Stimulated activated naive CD8-positive, alpha-beta T cell treated with anti-CD3 and anti-CD28 coated beads, Interleukin-15, amount 100 ng/mL, for 72 hours (primary cell): ENCODE measurements at regions not wholly inside any gene's neighbourhood (a gene's known extent, or its start where the extent isn't known, plus 50 kb on each side); places are given as distances from the start of the nearest gene placed in this dataset.
"Not testable (repeated sequence)": the region's sequence is repeated elsewhere in the genome, so short reads cannot be mapped to it uniquely, and the experiment has no call there.

Experiments used
- ATAC-seq: fragments of 150-1000 bp; cut with Tn5 transposase; 2 replicates; pipeline ENCODE4 v1.10.0; 2021; ENCODE audit warnings: mild to moderate bottlenecking, moderate library complexity
- DNase-seq, 2 donors: peaks; one replicate each; pipeline ENCODE4 v3.0.0; 2021 to 2022
- H3K27ac Mint-ChIP-seq, 2 donors: one replicate each; pipeline ENCODE4 v1.8.0; 2022; ENCODE audit warnings: mild to moderate bottlenecking in 2 of 2, mixed read lengths in 2 of 2, moderate library complexity in 2 of 2
- H3K27me3 Mint-ChIP-seq: one replicate; pipeline ENCODE4 v1.8.0; 2022; ENCODE audit warnings: mixed read lengths
- H3K4me1 Mint-ChIP-seq: one replicate; pipeline ENCODE4 v1.8.0; 2022; ENCODE audit warnings: mild to moderate bottlenecking, mixed read lengths
- H3K4me3 Mint-ChIP-seq, 2 donors: one replicate each; pipeline ENCODE4 v1.8.0; 2022; ENCODE audit warnings: mild to moderate bottlenecking in 2 of 2, mixed read lengths in 2 of 2, moderate library complexity in 1 of 2
- H3K9me3 Mint-ChIP-seq, 2 donors: one replicate each; pipeline ENCODE4 v1.8.0; 2022; ENCODE audit warnings: mixed read lengths in 2 of 2

DNA sequence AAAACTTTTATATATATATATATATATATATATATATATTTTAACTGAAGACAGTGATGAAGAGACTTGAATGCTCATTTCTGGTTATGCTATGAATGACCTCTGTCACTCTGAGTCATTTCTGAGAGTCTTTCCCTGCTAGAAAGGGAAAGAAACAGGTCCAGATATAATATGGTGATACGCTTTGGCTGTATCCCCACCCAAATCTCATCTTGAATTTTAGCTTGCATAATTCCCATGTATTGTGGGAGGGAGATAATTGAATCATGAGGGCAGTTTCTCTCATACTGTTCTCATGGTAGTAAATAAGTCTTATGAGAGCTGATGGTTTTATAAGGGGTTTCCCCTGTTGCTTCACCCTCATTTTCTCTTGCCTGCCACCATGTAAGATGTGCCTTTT lies 254.1 kb upstream of the IGFBP7 start:
- ATAC-seq, result no peak
- Mint-ChIP-seq H3K9me3 (peaks cover 2 to 6% of the 10 kb centered on the region in 2 donors), H3K4me1 (no peaks in the 10 kb centered on the region), H3K27me3 (no peaks in the 10 kb centered on the region), H3K27ac (no peak overlapping the region), H3K4me3 (no peak overlapping the region)
- DNase-seq, result no peak

DNA sequence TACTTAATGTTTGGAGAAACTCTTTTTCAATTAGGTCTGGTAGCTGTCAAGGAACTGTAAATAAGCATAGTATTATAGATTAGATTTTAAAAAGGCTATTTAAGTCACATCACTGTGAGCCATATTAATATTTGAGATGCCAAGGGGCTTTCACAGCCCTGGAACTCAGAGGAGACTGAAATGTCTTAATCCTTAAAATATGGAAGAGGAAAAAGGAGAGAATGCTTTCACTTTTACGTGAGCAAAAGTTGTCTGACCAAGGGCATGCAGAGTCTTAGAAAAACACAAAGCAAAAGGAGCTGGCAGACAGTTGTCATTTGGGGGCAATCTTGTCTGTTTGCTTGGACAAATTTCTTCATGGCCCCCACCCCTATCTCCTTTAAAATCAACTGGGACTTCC lies 253.2 kb upstream of the IGFBP7 start:
- Mint-ChIP-seq H3K4me1 (no peaks in the 10 kb centered on the region), H3K9me3 (peaks cover 6 to 8% of the 10 kb centered on the region in 2 donors), H3K4me3 (no peak overlapping the region), H3K27ac (no peak overlapping the region), H3K27me3 (no peaks in the 10 kb centered on the region)
- ATAC-seq, result no peak
- no peak for DNase-seq

DNA sequence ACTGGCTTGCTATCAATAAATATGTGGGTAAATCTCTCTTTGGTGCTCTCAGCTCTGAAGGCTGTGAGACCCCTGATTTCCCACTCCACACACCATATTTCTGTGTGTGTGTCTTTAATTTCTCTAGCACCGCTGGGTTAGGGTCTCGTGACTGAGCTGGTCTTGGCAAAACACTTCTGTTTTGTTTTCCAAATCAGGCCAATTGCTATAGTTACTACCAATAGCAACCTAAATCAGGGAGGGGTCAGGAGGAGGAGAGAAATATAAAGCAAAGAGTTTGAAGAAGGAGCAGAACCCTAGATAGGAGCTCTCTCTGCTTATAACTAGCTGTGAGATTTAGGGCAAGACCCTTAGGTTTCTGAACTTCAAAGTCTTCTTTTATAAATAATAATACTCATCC lies 250.5 kb upstream of the IGFBP7 start:
- Mint-ChIP-seq H3K27ac (no peak overlapping the region), H3K9me3 (peaks cover 0 to 8% of the 10 kb centered on the region in 2 donors), H3K27me3 (no peaks in the 10 kb centered on the region), H3K4me1 (no peaks in the 10 kb centered on the region), H3K4me3 (no peak overlapping the region)
- DNase-seq (no peak), ATAC-seq (no peak)

DNA sequence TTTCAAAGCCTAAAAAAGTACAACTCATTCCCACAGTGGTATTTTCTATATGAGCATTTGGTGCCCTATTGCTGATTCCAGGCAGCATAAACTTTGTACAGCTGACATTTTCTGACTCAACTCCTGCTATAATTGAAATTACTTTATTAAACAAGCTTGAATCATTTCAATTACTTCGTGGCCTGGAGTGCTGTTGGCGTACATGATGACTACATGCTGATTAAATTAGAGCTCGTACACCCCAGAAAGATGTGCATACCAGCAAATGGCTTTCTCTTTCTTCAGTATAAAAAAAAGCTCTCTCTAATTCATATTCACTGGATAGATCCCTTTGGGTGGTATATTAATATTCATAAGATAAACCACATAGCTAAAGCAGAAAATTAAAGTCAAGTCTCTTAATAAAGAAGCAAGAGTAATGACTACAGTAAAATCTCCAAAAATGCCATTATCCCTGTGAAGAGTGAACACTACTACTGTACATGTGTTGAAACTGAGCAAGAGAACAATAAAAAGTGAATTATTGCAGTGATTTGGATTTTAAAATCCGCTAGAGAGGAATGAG lies 245.0 kb upstream of the IGFBP7 start:
- Mint-ChIP-seq H3K9me3 (peaks cover 0 to 8% of the 10 kb centered on the region in 2 donors), H3K4me1 (no peaks in the 10 kb centered on the region), H3K4me3 (no peak overlapping the region), H3K27me3 (peaks cover 9% of the 10 kb centered on the region), H3K27ac (no peak overlapping the region)
- no peak for ATAC-seq
- DNase-seq, result no peak

DNA sequence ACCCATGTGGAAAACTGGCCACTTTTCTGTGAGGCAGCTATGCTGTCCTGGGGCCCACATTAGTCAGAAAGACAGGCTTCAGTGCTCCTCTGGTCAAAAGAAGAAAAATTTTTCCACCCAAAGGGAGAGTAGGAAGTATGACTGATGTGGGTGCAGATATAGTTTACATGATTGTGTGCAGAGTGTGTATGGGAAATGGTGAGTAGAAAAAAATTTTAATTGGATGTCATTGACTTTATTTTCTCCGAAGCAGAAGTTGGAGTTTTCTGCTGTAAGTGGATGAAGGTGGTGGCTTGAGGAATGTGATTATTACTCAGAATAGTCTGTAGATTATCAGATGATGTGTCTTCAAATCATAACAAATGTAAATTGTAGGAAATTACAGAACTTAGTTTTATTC lies 241.5 kb upstream of the IGFBP7 start:
- ATAC-seq, result no peak
- peaks cover 7% of the 10 kb centered on the region in 2 donors for H3K9me3 Mint-ChIP-seq
- H3K4me1 Mint-ChIP-seq, result no peaks in the 10 kb centered on the region
- DNase-seq, result no peak
- H3K27ac Mint-ChIP-seq, result no peak overlapping the region
- no peak overlapping the region for H3K4me3 Mint-ChIP-seq
- peaks cover 9% of the 10 kb centered on the region for H3K27me3 Mint-ChIP-seq

DNA sequence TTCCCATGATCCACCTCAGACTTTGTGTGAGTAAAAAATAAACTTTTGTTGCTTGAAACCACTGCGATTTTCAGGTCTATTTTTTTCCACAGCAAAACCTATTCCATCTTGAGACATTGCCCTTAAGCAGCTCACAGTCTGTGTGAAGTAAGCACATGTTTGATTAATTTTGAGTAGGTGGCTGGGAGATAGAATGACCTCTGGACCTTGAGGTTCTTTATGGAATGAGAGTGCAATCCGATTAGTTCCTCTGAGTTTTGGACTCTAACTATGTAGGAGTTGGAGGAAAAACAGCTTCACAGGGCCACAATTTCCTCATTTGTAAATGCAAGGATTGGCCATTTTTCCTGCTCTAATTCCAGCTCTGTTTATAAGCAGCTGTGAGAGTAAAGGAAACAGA lies 234.1 kb upstream of the IGFBP7 start:
- no peaks in the 10 kb centered on the region for H3K27me3 Mint-ChIP-seq
- H3K9me3 Mint-ChIP-seq, result peaks cover 7% of the 10 kb centered on the region in 2 donors
- ATAC-seq (no peak), DNase-seq (no peak)
- no peaks in the 10 kb centered on the region for H3K4me1 Mint-ChIP-seq
- no peak overlapping the region for H3K4me3 Mint-ChIP-seq
- H3K27ac Mint-ChIP-seq, result no peak overlapping the region

DNA sequence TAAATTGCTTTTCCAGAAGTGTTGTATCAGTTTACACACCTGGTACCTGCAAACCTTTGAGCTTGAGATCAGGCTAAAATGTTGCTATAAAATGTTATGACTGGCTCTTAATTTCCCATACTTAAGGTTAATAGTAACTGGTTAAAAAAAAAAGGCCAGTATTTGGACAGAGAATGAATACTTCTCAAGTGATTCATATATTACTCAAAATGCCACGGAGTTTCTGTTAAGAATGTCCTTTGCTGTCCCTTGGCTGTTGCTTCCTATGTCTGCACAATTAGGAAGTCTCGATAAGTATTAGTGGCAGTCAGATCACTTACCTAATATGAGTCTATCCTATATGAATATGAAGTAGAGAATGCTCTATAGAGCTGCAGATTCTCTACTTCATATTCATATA lies 232.2 kb upstream of the IGFBP7 start:
- Mint-ChIP-seq H3K9me3 (no peaks in the 10 kb centered on the region), H3K4me3 (no peak overlapping the region), H3K4me1 (no peaks in the 10 kb centered on the region), H3K27ac (no peak overlapping the region), H3K27me3 (no peaks in the 10 kb centered on the region)
- no peak for DNase-seq
- ATAC-seq, result no peak

DNA sequence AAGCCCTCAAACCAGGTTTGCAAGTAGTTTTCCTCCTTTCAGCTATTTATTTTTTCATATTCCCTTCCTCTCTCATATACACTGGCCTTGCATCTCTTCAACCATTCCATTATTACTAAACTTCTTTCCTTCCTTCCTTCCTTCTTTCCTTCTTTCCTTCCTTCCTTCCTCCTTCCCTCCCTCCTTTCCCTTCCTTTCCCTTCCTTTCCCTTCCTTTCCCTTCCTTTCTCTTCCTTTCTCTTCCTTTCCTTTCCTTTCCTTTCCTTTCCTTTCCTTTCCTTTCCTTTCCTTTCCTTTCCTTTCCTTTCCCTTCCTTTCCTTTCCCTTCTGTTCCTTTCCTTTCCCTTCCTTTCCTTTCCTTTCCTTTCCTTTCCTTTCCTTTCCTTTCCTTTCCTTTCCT lies 228.7 kb upstream of the IGFBP7 start:
- not testable (repeated sequence) for H3K27me3 Mint-ChIP-seq, H3K4me3 Mint-ChIP-seq, H3K27ac Mint-ChIP-seq, ATAC-seq, H3K9me3 Mint-ChIP-seq, H3K4me1 Mint-ChIP-seq, DNase-seq

DNA sequence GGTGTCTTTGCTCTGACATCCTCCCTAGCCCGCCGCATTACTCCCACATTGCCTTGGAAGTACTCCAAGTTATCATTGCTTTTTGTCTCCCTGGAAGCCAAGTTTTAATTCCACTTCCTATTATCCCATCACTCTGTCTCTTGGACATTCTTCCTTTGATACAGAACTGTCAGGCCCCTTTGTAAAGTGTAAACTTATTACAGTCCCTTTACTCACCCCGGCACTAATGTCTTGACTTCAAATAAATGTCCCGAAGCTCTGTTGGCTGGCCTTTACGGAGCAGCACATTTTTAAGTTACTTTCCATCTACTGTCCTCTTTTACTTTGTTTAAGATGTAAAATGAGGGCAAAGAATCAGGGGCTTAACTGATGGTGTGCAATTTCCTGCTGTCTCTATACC lies 223.5 kb upstream of the IGFBP7 start:
- Mint-ChIP-seq H3K9me3 (no peaks in the 10 kb centered on the region), H3K27me3 (no peaks in the 10 kb centered on the region), H3K4me3 (no peak overlapping the region), H3K27ac (no peak overlapping the region), H3K4me1 (no peaks in the 10 kb centered on the region)
- DNase-seq (no peak), ATAC-seq (no peak)

DNA sequence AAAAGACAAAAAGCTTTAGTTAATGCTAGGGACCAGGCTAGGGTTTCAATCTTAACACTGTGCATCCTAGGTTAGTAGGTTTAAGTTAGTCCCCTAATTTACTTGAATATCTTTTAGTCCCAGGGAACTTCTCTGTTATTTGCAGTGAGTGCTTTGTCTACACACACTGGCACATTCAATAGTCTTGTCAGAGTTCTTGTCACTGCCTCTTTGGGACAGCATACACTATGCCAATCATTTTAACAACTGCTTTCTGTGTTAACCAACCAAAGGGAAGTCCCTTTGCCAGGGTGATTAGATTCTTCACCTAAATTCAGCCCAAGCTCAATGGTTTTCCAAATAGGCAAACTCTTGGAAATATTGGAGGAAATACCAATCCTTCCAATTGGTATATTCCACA lies 221.8 kb upstream of the IGFBP7 start:
- ATAC-seq (no peak), DNase-seq (no peak)
- H3K9me3 Mint-ChIP-seq, result no peaks in the 10 kb centered on the region
- no peak overlapping the region for H3K27ac Mint-ChIP-seq
- H3K4me3 Mint-ChIP-seq, result no peak overlapping the region
- no peaks in the 10 kb centered on the region for H3K4me1 Mint-ChIP-seq
- no peaks in the 10 kb centered on the region for H3K27me3 Mint-ChIP-seq

DNA sequence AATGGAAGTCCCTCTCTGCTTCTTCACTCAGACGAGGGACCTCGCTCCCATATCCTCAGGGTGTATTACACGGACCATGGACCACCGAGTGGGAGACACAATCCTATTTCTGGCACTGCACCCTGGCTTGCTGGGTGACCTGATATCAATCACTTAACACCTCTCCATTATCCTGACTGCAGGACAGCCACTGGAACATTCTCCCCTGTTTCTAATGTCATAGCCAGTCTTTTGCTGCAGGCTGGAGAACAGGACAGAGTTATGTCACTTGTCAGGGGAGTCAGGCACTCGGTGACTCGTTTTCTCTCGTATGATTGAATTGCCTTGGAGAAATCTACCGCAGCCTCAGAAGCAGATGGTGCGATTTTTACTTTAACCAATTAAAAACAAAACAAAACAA lies 219.1 kb upstream of the IGFBP7 start:
- no peak overlapping the region for H3K27ac Mint-ChIP-seq
- no peaks in the 10 kb centered on the region for H3K4me1 Mint-ChIP-seq
- no peaks in the 10 kb centered on the region for H3K27me3 Mint-ChIP-seq
- ATAC-seq (no peak), DNase-seq (no peak)
- no peaks in the 10 kb centered on the region for H3K9me3 Mint-ChIP-seq
- H3K4me3 Mint-ChIP-seq, result no peak overlapping the region

DNA sequence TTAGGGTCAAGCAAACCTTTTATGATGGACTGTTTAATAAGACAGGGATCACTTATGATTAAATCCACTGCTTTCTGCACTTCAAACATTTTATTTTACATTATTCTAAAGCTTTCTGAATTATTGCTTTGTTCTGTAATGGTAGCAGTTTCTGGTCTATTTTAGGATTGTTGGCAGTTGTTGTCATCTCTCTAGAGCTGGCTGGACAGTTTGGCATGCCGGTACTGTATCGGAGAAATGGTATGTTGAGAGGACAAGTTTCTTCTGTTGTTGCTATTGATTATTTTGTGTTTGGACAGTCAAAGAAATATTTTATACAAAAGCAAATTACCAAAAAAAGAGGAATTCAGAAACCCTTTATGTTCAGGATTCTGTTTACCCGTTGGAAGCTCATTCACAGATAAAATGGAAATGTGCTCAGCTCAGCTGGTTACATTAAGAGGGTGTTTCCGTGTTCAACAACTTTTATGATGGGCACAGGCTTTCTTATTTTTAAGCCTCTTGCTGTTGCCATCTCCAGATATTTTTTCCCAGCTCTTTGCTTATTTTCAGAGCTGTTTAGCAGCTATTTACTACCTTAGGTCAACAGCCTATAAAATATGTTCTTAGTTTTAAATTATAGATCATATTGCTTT lies 214.6 kb upstream of the IGFBP7 start:
- Mint-ChIP-seq H3K4me3 (no peak overlapping the region), H3K27ac (no peak overlapping the region), H3K9me3 (peaks cover 0 to 9% of the 10 kb centered on the region in 2 donors), H3K27me3 (peaks cover 7% of the 10 kb centered on the region), H3K4me1 (no peaks in the 10 kb centered on the region)
- ATAC-seq (no peak), DNase-seq (no peak)

DNA sequence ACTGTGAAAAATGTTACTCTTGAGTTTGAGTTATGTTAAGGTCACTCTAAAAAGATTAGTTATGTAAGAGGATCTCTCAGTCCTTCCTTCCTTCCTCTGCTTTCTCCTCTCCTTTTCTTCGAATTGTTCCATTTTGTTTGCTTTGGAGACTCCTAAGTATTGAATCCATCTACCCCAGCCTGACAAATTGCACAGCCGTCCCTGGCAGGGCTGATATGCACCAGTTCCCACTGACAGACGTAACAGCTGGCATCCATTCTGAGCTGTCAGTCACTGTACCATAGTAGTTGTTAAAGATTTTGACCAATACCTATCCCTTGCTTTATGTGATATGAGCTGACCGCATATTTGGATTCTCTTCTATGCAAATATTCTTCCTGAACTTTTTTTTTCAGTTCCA lies 210.7 kb upstream of the IGFBP7 start:
- no peak for ATAC-seq
- H3K4me3 Mint-ChIP-seq, result no peak overlapping the region

DNA sequence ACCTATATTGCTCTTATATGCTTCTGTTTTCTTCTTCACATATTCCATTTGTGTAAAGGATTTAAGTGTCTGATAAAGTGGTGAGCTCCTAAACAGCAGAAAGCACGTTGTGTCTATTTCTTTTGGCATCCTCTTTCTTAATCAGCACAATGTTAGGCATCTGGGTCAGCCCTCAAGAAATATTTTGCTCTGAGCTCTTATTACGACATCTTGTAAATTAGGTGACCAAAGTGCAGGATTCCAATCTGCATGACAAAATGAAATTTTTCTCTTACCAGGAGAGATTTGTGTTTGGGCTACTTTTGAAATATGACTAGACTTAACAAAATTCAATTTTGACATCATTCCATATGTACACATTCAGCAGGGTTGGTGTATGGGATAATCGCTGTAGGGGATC lies 210.0 kb upstream of the IGFBP7 start:
- H3K27ac Mint-ChIP-seq, result no peak overlapping the region

More for the DNA sequence above, 210.7 kb upstream of the IGFBP7 start:
- Mint-ChIP-seq H3K27me3 (peaks cover 7% of the 10 kb centered on the region), H3K9me3 (peaks cover 0 to 9% of the 10 kb centered on the region in 2 donors), H3K4me1 (no peaks in the 10 kb centered on the region), H3K27ac (no peak overlapping the region)
- no peak for DNase-seq

DNA sequence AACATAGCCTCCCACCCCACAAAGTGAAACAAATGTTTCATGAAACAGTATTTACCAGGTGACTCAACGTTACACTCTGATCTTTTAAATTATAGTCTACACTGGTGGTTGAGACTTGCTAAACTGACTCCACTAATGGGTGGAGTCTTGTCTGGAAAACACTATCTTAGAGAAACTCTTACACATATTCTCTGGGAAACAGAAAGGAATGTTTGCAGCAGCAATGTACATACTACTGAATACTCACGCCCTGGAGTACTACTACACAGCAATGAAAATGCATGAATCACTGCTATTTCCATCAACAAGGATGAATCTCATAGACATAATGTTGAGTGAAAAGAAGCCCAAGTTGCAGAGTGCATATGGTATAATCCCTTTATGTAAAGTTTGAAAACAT lies 208.5 kb upstream of the IGFBP7 start:
- Mint-ChIP-seq H3K27me3 (peaks cover 7% of the 10 kb centered on the region), H3K27ac (no peak overlapping the region), H3K4me3 (no peak overlapping the region), H3K4me1 (no peaks in the 10 kb centered on the region), H3K9me3 (peaks cover 0 to 9% of the 10 kb centered on the region in 2 donors)
- no peak for ATAC-seq
- no peak for DNase-seq

More for the DNA sequence above, 210.0 kb upstream of the IGFBP7 start:
- peaks cover 7% of the 10 kb centered on the region for H3K27me3 Mint-ChIP-seq
- H3K4me1 Mint-ChIP-seq, result no peaks in the 10 kb centered on the region
- H3K9me3 Mint-ChIP-seq, result peaks cover 0 to 9% of the 10 kb centered on the region in 2 donors
- ATAC-seq (no peak), DNase-seq (no peak)
- H3K4me3 Mint-ChIP-seq, result no peak overlapping the region

DNA sequence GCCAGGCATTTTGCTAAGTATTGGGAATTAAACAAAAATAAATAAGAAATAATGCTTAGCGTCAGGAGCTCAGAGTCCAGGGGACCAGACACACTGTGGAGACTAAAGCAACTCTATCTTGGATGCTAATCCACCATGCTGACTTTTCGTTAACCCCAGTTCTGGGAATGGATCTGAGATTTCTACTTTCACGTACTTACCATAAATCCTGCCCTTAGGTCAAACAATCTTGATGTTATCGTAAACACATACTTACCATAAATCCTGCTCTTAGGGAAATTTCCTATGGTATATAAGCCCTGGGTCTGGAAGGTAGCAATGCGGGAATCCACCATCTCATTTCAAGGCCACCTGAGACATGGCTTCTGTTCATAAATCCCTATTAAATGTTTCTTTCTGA lies 204.5 kb upstream of the IGFBP7 start:
- Mint-ChIP-seq H3K4me1 (no peaks in the 10 kb centered on the region), H3K4me3 (no peak overlapping the region), H3K9me3 (peaks cover 0 to 5% of the 10 kb centered on the region in 2 donors), H3K27ac (no peak overlapping the region), H3K27me3 (no peaks in the 10 kb centered on the region)
- DNase-seq (no peak), ATAC-seq (no peak)

DNA sequence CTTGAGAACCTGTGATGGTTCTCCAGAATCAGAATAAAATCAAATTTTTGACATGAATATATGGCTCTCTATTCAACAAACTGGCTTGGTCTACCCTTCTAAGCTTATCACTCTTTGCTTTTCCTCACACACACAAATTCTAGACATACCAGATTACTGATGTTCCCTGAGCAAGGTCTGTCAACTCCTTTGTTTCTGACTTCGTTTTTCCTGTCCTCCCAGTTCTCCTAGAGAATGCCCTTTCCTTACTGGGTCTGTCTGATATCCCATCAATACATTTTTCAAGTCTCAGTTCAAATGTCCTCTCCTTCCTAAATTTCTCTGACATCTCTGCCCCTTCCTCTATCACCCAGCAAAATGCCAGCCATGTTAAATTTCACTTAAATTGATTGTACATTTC lies 202.1 kb upstream of the IGFBP7 start:
- no peak overlapping the region for H3K4me3 Mint-ChIP-seq

More for the DNA sequence above, 202.1 kb upstream of the IGFBP7 start:
- no peaks in the 10 kb centered on the region for H3K4me1 Mint-ChIP-seq
- no peak overlapping the region for H3K27ac Mint-ChIP-seq
- H3K9me3 Mint-ChIP-seq, result peaks cover 0 to 5% of the 10 kb centered on the region in 2 donors
- no peak for ATAC-seq
- DNase-seq, result no peak
- no peaks in the 10 kb centered on the region for H3K27me3 Mint-ChIP-seq
